NCI-H226 (cell line): ENCODE measurements at regions not wholly inside any gene's neighbourhood (a gene's known extent, or its start where the extent isn't known, plus 50 kb on each side); places are given as distances from the start of the nearest gene placed in this dataset.

Experiments used
- DNase-seq: peaks from one replicate; pipeline ENCODE4 v3.0.0-alpha.2; 2015

GRCh38 chr14:28057359-28058296, 709.0 kb upstream of the FOXG1 start:
- DNase-seq, result no peak

GRCh38 chr14:28059254-28059653, 707.3 kb upstream of the FOXG1 start:
- DNase-seq, result no peak

- DNase-seq, result no peak
These were observed 705.6 kb upstream of the FOXG1 start for GRCh38 chr14:28061006-28061405.

GRCh38 chr14:28077021-28077420, 689.6 kb upstream of the FOXG1 start:
- no peak for DNase-seq

- no peak for DNase-seq
These were observed 683.2 kb upstream of the FOXG1 start for GRCh38 chr14:28083389-28083788.

GRCh38 chr14:28088125-28088524, 678.5 kb upstream of the FOXG1 start:
- no peak for DNase-seq

GRCh38 chr14:28097585-28097984, 669.0 kb upstream of the FOXG1 start:
- no peak for DNase-seq

- DNase-seq, result no peak
These were observed 667.7 kb upstream of the FOXG1 start for GRCh38 chr14:28098856-28099255.

GRCh38 chr14:28102001-28102400, 664.6 kb upstream of the FOXG1 start:
- no peak for DNase-seq

GRCh38 chr14:28102814-28103213, 663.8 kb upstream of the FOXG1 start:
- no peak for DNase-seq

GRCh38 chr14:28113311-28113710, 653.3 kb upstream of the FOXG1 start:
- DNase-seq, result no peak

- no peak for DNase-seq
These were observed 649.9 kb upstream of the FOXG1 start for GRCh38 chr14:28116716-28117115.

- no peak for DNase-seq
These were observed 646.7 kb upstream of the FOXG1 start for GRCh38 chr14:28119849-28120248.

GRCh38 chr14:28120391-28120790, 646.2 kb upstream of the FOXG1 start:
- no peak for DNase-seq

GRCh38 chr14:28121512-28122297, 644.9 kb upstream of the FOXG1 start:
- DNase-seq, result no peak

GRCh38 chr14:28130610-28131284, 635.8 kb upstream of the FOXG1 start:
- DNase-seq, result no peak

- no peak for DNase-seq
These were observed 628.2 kb upstream of the FOXG1 start for GRCh38 chr14:28138341-28138740.

GRCh38 chr14:28141662-28142061, 624.9 kb upstream of the FOXG1 start:
- DNase-seq, result no peak

GRCh38 chr14:28142400-28143015, 624.1 kb upstream of the FOXG1 start:
- no peak for DNase-seq

GRCh38 chr14:28143316-28143715, 623.3 kb upstream of the FOXG1 start:
- DNase-seq, result no peak

- no peak for DNase-seq
These were observed 614.7 kb upstream of the FOXG1 start for GRCh38 chr14:28151926-28152325.

- no peak for DNase-seq
These were observed 614.0 kb upstream of the FOXG1 start for GRCh38 chr14:28152453-28153044.
